GM21825 (cell line): ENCODE measurements at regions not wholly inside any gene's neighbourhood (a gene's known extent, or its start where the extent isn't known, plus 50 kb on each side); places are given as distances from the start of the nearest gene placed in this dataset.
"Not testable (repeated sequence)": the region's sequence is repeated elsewhere in the genome, so short reads cannot be mapped to it uniquely, and the experiment has no call there.

Experiments used
- ATAC-seq: cut with Tn5 transposase; IDR thresholded peaks from one replicate; pipeline ENCODE4 v1.9.1; 2021; ENCODE audit warnings: mild to moderate bottlenecking, moderate library complexity; ENCODE audit not compliant: unreplicated experiment

DNA sequence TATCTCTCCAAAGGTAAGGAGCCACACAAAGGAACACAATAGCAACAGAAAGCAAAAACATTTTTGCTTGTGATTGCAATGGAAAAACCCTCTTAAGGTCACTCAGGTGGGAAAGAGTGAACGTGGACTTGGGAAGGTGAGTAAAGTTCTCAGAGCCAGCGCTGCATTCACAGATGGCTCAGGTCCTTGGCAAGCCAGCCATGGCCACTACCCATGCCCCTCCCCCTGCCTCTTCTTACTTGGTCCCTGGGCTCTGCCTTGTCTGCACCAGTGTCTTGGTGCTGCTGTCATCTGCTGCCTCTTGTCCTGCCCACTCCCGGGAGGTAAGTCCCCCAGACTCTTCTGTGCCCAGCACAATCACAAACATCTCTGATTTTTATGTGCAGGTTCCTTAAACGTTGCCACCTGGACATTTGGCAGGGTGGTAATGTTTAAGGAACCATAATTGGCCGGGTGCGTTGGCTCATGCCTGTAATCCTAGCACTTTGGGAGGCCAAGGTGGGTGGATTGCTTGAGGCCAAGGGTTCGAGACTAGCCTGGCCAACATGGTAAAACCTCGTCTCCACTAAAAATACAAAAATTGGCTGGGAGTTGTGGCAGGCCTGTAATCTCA is 74.6 kb downstream of the FEM1C start:
- no peak for ATAC-seq

DNA sequence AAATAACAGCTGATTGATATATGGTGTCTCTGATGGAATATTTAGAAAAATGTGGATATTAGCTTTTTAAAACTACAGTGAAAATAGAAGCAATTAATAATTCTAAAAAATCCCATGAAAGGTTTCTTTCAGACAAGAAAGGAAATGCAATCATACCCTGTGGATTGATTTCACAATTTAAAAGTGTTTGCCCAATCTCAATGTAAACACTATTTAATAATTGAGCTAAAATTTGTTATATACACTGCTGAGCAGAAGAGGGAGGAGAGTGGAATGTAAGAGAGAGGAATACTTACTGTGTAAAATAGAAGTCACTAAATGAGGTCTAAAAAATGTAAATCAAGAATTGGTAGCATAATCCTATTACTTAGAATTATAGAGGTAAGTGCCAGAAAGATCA is 76.9 kb downstream of the FEM1C start:
- ATAC-seq, result no peak

DNA sequence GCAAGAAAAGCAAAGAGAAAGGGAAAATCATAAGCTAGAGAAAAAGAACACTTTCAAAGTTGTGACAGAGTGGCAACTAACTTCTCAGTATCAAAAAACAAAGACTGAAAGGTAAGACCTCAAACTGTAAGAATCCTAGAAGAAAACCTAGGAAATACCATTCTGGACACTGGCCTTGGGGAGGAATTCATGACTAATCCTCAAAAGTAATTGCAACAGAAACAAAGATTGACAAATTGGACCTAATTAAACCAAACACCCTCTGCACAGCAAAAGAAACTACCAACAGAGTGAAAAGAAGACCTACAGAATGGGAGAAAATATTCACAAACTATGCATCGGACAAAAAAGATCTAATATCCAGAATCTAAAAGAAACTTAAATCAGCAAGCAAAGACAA is 79.1 kb downstream of the FEM1C start:
- ATAC-seq, result no peak

DNA sequence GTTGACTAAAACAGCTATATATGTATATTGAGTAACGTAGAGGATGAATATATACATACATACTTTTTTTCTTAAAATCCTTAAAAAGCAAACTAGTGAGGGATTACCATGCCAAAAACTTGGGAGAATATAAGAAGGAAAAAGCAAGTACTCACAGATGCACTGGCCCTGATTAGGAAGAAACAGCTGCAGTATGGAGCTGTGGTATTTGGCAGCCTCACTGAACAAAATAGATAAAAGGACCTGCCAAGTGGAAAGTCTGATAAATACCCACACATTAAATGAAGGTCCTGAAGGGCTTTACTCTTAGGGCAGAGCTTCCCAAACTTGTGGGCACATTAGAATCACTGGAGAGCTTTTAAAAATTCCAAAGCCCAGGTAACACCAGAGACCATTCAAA is 80.6 kb downstream of the FEM1C start:
- no peak for ATAC-seq

DNA sequence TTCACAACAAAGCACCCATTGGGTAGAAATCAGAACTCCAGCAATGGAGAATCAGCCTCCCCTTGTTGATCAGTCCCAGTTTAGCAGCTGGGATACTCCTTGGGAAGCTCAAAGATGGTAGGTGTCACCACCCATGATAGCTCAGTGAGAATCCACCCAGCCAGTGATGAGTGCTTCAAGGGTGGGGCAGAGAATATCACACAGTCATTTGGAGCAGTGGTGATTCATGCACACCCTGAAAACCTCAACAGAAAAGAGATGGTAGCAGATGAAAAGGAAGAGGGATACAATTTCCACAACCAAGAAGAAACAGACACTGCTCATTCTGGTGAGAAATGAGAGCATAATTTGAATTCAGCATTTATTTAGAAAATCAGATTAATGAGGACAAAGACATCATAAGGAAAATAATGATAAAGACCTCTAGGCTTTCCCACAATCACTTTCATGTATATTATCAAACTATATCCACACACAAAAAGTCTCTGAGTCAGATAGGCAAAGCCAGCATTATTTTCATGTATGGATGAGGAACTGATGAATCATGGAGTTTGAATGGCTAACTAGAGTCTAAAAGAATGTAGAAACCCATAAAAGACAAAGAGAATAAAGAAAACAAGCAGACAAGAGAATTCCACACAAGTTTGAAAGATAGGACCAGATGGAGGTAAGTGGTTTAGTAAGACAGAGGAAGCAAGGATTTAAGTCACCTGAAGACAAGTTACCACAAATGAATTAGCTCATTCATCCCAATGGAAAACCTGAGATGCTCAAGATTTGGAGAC is 82.9 kb downstream of the FEM1C start:
- peak; percentile 43 for ATAC-seq

DNA sequence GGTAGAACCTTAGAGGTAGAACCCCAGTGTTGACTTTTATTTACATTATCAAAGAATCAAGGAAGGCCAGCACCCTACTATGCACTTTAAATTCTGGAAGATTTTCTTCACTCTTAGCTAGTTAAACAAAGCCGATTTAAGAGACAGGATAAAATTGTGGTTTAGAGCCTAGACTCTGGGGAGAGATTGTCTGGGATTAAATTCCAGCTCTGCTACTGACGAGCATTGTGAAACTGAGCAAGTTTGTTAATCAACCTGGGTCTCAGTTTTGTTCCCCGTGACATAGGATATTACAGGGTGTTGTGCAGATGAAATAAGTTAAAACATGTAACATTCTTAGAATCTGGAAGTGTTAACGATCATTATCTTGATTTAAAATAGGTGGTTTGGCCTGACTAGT is 83.5 kb downstream of the FEM1C start:
- no peak for ATAC-seq

DNA sequence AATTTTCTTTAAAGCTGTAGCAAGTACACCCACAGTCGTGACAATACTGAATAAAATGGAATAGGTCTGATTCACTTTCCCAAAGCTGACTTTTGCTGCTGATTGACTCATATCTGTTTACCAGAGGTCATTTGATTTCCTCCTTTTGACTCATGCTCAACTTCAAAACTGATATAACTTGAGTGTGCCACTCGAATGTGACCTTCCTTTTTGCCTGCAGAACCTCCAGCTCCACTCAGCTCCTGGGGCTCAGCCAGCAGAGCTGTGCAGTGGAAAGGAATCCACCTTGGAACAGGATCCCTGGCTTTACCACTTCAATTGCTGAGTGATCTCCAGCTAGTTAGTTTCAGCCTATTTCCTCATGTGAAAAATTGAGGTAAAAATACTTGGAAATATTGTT is 84.1 kb downstream of the FEM1C start:
- peak; percentile 51 for ATAC-seq

DNA sequence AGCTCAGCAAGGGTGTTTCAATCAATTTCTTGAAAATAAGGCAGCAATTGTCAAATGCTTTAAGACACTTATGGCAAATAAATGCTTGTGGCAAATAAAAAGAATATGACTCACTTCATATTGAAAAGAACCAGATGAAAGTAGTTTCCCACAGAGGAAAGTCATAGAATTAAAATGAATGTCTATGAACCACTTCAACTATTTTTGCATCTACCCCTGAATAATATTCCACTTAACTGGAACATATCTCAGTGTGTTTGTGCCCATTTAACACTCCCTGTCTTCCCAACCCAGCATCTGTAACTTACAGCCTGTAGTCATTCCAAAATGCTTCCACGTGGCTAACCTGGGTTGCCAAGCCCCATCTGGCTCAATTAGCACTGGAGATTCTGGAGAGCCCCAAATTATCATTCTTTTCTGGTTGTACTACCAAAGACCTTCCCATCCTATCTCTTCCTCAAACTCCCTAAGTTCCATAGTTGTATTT is 84.7 kb downstream of the FEM1C start:
- ATAC-seq, result no peak

DNA sequence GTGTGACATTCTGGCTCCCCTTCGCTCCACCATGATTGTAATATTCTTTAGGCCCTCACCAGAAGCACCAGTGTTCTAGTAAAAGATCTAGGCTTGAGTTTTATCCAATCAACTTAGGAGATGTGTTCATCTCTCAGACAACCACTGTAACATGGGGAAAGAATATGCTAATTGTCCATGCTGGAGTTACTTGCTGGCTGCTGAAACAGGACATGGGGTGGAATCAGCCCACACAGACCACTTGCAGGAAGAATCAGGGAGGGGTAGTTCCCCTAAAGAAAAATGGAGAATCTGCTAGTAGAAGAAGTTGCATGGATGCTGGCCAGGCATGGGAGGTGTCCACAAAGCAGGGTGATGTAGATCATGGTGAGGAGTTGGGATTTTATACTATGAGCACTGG is 86.2 kb downstream of the FEM1C start:
- ATAC-seq, result no peak

DNA sequence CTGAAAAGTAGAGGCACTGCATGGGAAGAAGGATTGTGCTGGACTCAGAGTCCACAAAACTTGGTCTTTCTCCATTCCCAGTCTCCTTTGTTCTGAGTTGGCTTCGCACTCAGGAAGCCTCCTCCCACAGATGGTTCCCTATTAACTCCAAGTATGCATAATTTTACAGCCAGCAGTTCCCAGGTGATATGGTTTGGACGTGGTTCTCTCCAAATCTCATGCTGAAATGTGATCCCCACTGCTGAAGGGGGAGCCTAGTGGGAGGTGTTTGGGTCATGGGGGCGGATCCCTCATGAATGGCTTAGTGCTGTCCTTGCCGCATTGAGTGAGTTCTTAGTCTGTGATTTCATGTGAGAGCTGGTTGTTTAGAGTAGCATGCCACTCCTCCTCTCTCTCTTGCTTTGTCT is 86.6 kb downstream of the FEM1C start:
- no peak for ATAC-seq

DNA sequence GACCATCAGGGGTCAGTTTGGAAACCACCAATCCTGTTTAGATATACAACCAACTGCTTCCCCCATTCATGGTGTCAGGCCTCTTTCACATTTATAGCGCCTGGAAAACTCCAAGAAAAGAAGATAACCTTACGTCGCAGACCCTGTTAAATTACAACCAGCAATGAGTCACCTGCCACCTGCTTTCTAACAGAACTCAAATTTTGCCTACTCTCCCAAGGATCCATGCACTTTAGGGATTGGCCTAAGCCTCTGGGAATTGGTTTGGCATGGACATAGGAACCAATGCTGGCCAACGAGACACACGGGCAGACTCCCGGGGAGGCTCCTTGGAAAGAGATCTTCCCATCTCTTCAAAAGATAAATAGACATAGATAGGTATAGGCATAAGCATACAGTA is 87.0 kb downstream of the FEM1C start:
- no peak for ATAC-seq

DNA sequence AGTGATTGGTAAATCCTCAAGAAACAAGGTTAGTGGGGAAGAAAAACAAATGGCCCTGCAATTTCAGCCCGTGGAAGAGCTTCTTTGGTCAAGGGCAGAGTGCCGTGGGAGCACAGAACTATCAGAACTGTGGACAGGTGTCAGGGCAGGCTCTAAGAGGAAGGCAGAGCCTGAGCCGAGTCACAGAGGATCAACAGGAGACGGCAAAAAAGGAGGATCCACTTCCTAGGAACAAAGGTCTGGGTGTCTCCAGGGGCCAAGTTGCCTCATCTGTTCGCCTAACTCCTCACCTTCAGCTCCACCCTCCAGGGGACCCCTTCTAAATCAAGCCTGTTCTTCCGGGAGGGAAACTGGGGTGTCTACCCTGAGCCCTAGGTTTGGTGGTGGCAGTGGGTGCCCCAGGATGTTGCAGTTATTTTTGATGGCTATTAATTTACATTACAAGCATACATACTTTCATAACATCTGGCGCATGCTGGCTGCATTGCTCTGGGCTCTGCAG is 88.0 kb downstream of the FEM1C start:
- no peak for ATAC-seq

DNA sequence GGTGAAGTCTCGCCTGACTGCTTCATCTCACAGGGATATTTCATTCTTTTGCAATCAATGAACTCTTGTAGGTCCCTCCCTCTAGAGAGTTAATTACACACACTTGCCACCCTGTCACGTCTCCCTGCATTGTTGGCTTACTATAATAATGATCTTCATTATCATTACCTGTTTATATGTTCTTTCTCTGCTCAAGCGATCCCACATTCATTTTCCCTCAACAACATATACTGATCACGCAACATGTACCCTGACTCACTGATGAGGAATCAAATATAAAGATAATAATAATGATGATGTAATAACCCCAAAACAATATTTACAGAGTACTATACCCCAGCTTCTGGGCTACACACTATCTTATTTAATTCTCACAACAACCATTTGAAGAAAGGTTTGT is 88.5 kb downstream of the FEM1C start:
- no peak for ATAC-seq

DNA sequence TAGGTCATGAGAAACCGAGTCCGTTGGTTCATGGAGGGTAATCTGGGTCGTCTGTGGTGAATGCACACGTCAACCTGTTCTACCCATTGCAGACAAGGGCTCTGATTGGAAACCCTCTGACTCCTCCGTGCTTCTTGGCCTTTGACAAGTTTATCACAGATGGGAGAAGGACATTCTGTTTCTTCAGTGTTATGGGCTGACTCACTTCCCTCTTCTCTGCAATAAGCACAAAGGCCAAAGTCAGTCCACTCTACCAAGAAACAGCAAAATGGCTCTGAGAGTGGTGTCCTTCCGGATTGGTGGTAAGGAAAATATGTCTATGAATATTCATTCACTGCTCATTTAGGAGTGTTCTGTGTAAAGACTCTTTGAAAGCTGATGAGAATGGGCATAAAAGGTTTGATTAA is 89.3 kb downstream of the FEM1C start:
- ATAC-seq, result no peak

DNA sequence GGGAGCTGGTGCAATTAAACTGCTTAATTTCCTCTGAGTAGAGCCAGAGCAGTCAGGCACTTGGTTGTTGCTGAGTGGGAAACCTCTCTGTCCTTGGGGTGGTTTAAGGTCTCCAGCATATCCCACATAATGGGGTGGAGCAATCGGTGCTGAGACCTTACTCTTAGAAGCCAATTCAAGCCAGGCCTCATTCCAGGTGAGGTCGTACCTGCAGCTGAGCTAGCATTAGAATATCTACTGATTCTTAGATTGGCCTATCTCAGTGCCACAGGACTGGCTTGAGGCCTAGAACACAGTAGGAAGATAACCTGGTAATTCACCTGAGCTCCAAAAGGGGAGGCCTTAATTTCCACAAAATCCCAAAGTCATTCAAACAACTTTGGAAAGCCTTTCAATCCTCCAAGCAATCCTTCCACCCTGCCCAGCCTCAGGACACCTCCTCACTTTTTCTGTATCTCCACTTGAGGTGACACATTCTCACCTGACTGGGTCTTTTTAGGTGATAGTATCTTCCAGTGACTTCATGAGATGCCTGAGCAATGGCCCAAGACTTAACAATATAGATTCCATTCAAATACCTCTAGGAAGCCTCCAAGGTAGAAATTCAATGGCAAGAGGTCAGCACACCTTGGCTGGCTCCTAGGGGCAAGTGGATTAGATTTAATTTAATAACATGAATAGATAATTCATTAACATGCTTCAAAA is 91.0 kb downstream of the FEM1C start:
- ATAC-seq, result no peak

DNA sequence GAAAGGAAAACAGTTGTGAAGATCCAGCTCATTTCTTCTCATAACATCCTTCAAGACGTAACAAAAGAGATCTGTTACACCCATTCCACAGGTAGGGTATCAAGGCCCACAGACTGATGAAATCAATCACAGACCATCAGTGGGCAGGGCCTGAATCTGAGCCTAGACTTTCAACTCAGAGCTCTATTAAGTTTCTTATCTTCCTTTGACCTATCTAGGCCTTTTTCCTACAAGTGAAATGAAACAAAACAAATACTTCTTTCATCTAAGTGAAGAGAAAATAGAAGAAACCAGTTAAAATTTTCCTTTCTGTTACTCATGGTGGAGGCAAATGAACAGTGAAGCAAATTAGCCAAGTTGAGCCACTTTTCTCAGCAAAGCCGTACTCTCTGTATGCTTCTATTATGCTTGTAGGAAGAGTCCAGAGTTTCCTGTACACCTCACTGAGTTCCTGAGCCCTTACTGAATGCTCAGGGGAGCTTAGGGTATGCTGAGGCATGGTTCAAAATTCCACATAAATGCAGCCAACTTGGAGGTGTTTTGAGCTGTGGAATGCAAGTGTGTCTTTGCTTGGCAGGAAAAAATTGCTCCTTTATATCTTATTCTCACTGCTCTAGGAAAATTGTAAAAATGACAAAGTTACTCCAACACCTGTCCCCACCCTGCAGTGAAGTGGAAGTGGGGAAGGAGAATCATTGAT is 91.9 kb downstream of the FEM1C start:
- ATAC-seq, result no peak

DNA sequence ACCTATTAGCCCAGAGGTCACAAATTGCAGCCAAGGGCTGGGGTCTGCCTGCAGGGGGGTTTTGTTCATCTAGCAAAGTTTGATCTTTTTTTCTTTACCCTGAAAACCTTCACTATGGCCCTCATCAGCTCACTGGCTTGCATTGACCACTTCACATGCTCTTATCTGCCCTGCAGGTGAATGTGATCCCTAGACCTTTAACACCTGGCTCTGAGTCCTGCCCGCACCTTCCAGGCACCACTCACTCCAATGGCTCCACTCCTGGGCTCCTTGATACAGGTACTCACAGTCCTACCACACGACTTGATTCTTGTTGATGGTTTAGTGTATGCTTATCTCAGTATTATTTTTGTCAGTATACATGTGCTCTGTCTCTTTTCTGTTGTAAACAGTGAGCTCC is 92.5 kb downstream of the FEM1C start:
- no peak for ATAC-seq

DNA sequence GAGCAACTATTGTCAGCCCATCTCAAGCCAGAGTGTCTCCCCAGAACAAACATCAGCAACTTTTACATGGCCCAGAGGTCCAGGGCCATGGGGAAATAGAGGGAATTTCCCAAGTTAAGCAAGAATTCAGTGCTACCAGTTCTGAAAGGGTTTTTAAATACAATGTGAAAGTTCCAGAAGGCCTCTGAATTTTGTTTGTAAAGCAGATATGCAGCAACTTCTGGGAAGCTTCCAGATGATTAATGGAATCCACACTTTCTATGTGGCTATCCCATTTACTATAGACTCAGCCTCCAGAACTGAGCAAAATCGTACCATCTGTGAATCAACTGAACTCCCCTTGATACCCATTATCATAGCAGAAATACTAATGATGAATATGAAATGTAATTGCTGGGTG is 93.8 kb downstream of the FEM1C start:
- ATAC-seq, result peak; percentile 78

DNA sequence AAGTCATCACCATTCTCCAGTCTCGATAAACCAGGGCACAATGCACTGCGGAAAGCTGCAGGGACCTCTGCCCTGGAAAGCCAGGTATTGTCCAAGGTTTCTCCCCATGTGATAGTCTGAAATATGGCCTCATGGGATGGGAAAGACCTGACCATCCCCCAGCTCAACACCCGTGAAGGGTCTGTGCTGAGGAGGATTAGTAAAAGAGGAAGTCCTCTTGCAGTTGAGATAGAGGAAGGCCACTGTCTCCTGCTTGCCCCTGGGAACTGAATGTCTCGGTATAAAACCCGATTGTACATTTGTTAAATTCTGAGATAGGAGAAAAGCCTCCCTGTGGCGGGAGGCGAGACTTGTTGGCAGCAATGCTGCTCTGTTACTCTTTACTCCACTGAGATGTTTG is 95.9 kb downstream of the FEM1C start:
- not testable (repeated sequence) for ATAC-seq

DNA sequence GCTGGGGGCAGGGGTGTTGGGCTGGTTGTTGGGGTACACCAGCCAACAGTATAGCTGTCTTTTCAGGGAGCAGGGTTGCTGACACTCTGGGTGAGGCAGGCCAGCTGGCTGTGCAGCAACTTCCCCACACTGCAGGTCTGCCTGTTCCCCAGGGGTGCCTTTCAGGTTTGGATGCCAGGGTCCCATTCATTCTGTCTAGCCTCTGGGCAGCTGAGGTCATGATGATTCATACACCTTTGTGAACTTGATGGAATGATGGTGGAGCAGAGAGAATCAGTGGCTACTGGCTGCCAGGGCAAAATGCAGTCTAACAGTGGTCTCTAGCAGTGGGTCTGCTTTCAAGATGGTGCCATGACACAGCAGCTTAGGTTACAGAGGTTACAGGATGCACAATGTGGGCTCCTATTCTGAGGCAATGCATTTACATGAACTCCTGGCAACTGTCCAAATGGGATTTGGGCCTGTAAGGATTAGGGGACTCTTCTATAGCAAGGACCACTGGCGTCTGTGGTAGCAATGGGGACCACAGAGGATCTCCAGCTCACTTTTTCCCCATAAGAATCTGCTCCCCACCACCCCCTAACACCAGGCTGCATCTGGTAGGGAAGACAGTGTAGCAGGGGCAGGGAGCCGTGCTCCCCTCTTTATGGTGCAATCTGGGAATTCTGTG is 103.7 kb downstream of the FEM1C start:
- no peak for ATAC-seq

DNA sequence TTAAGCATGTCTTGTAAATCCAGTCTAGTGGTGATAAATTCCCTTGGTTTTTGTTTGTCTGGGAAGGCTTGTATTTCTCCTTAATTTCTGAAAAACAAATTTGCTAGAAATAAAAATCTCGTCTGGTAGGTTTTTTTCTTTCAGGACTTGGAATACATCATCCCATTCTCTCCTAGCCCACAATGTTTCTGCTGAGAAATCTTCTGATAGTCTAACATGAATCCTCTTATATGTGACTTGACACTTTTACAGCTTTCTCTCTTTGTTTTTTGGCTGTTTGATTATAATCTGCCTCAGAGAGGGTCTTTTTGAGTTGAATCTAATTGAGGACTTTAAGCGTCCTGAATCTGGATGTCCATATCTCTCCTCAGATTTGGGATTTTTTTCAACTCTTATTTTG is 104.9 kb downstream of the FEM1C start:
- ATAC-seq, result no peak
